ENCODE measurements at regions not wholly inside any gene's neighbourhood (a gene's known extent, or its start where the extent isn't known, plus 50 kb on each side); places are given as distances from the start of the nearest gene placed in this dataset.
A peak's percentile ranks its signal among the peaks of the same experiment; 100 is the strongest.

DNA sequence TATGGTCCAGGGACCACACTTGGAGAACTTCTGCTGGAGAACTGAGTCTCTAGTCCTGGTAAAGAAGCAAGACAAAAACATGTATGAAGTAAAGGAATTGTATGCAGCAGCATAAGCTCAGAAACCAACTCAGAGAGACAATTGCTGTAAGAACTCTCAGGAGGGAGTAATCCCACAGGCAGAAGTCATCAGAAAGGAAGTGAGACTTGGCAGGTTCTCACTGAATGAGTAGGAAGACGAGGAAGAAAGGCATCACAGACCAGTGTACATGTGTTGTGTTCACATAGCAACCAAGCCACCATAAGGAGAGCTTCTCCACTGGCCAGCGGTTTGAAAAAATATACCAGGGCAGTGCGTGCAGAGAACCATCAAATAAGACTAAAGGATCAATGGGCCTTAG is 57.9 kb upstream of the FST start:
- DNase-seq: no peak

- DNase-seq: no peak
These were observed 56.7 kb upstream of the FST start for GRCh38 chr5:53423724-53424123.

GRCh38 chr5:53424686-53425615 is 55.5 kb upstream of the FST start:
- DNase-seq: no peak

- DNase-seq: peak; percentile 42
These were observed 54.5 kb upstream of the FST start for GRCh38 chr5:53425687-53426511.

GRCh38 chr5:53426512-53426830 is 54.0 kb upstream of the FST start:
- DNase-seq: no peak

- no peak for DNase-seq
These were observed 53.6 kb upstream of the FST start for GRCh38 chr5:53426878-53427277.

- no peak for DNase-seq
These were observed 52.5 kb upstream of the FST start for GRCh38 chr5:53427965-53428364.

DNA sequence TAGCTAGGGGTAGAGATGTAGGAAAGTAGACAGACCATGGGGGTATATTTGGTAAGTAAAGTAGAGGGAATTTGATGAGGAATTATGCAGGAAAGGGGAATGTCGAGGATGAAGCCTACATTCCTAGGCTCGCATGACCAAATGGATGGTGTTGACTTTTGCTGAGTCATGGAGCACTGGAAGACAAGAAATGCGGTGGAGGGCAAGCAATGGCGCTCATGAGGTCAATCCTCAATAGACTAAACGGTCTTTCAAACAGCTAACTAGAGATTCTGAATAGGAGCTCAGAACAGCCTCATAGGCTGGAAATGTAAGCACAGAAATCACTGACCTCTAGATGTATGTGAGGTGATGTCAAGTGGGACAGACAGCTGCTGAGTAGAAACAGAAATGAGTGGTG is 50.7 kb upstream of the FST start:
- no peak for DNase-seq

DNA sequence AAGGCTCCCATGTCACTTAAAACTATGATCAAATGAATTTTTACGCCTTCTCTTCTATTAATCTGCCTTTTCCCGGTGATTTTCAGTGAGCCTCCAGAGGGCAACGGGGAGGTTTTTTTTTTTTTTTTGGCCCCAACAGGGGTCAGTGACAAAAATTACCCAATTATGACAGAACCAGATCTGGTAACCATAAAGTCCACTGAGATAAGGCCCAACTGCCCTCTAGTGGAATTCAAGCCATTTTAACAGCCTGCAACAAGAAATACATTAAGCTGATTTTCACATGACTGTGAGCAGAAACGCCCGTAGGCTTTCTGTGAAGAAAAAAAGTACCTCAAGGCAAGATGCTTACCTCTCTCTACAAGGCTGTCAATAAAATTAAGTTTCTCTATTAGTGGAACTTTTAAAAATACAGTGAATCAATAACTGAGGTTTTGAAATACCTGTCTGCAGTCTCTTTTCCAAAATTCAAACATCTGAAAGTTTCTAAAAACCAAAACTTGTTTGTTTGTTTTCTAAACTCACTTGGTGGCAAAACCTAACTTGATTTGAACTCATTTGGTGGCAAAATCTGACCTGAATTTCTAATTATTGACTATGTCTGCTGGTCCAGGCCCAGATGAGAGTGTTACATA is 49.7 kb upstream of the FST start:
- no peak for DNase-seq

Data from activated CD4-positive, alpha-beta T cell treated with anti-CD3 and anti-CD28 coated beads for 48 hours (primary cell).